Activated naive CD4-positive, alpha-beta T cell treated with anti-CD3 and anti-CD28 coated beads, Interleukin-2, amount 10 ng/mL, durations not matched to agents 7 days and 5 days (primary cell): ENCODE measurements at regions not wholly inside any gene's neighbourhood (a gene's known extent, or its start where the extent isn't known, plus 50 kb on each side); places are given as distances from the start of the nearest gene placed in this dataset.

Experiments used
- CTCF ChIA-PET: fragments of 350-600 bp; sonication (Branson Sonifier 250); formaldehyde crosslinking; loops from one replicate; lab custom pipeline; 2021; ENCODE audit warnings: antibody characterized with exemption; lab: Charles Lee
- DNase-seq: peaks from one replicate; pipeline ENCODE4 v3.0.0-alpha.2; 2020
- H3K27ac Mint-ChIP-seq: one replicate; pipeline ENCODE4 v1.8.0; 2021; ENCODE audit warnings: mild to moderate bottlenecking, moderate library complexity, mixed read lengths
- H3K27me3 Mint-ChIP-seq: one replicate; pipeline ENCODE4 v1.8.0; 2021; ENCODE audit warnings: mild to moderate bottlenecking, mixed read lengths
- H3K36me3 Mint-ChIP-seq: one replicate; pipeline ENCODE4 v1.8.0; 2021; ENCODE audit warnings: mixed read lengths
- H3K4me1 Mint-ChIP-seq: one replicate; pipeline ENCODE4 v1.8.0; 2021; ENCODE audit warnings: mixed read lengths
- H3K4me3 Mint-ChIP-seq: one replicate; pipeline ENCODE4 v1.8.0; 2021; ENCODE audit warnings: mild to moderate bottlenecking, moderate library complexity, mixed read lengths
- H3K9me3 Mint-ChIP-seq: one replicate; pipeline ENCODE4 v1.8.0; 2021; ENCODE audit warnings: mixed read lengths

- CTCF ChIA-PET, result no interaction called here
- Mint-ChIP-seq H3K27me3 (no peaks in the 10 kb centered on the region), H3K9me3 (peaks cover 3% of the 10 kb centered on the region), H3K4me1 (no peaks in the 10 kb centered on the region), H3K4me3 (no peak overlapping the region), H3K36me3 (no peaks in the 10 kb centered on the region), H3K27ac (no peak overlapping the region)
- DNase-seq, result no peak
Measured at GRCh38 chr4:33512397-33512796, 2731.9 kb downstream of the ARAP2 start.

GRCh38 chr4:33518856-33519255 lies 2725.5 kb downstream of the ARAP2 start:
- CTCF ChIA-PET, result interaction anchor here (0.9 kb wide), 1 partner anchor 26 kb away, joined by 3 read pairs; no protein-coding TSS in a partner anchor
- DNase-seq, result no peak
- no peaks in the 10 kb centered on the region for H3K36me3 Mint-ChIP-seq
- H3K4me3 Mint-ChIP-seq, result no peak overlapping the region
- H3K27me3 Mint-ChIP-seq, result no peaks in the 10 kb centered on the region
- H3K27ac Mint-ChIP-seq, result no peak overlapping the region
- H3K9me3 Mint-ChIP-seq, result peaks cover 7% of the 10 kb centered on the region
- H3K4me1 Mint-ChIP-seq, result no peaks in the 10 kb centered on the region

GRCh38 chr4:33532821-33533220 lies 2711.5 kb downstream of the ARAP2 start:
- Mint-ChIP-seq H3K9me3 (peaks cover 2% of the 10 kb centered on the region), H3K27ac (no peak overlapping the region), H3K4me3 (no peak overlapping the region), H3K27me3 (no peaks in the 10 kb centered on the region), H3K4me1 (no peaks in the 10 kb centered on the region), H3K36me3 (no peaks in the 10 kb centered on the region)
- DNase-seq, result no peak
- CTCF ChIA-PET, result no interaction called here

- Mint-ChIP-seq H3K27me3 (no peaks in the 10 kb centered on the region), H3K36me3 (no peaks in the 10 kb centered on the region), H3K4me1 (no peaks in the 10 kb centered on the region), H3K9me3 (peaks cover 5% of the 10 kb centered on the region), H3K4me3 (no peak overlapping the region), H3K27ac (no peak overlapping the region)
- no peak for DNase-seq
- CTCF ChIA-PET, result no interaction called here
Measured at GRCh38 chr4:33536898-33537297, 2707.4 kb downstream of the ARAP2 start.

- Mint-ChIP-seq H3K9me3 (peaks cover 4% of the 10 kb centered on the region), H3K27ac (no peak overlapping the region)
Measured at GRCh38 chr4:33537527-33537926, 2706.8 kb downstream of the ARAP2 start.

GRCh38 chr4:33543941-33544450 lies 2700.3 kb downstream of the ARAP2 start:
- Mint-ChIP-seq H3K27me3 (no peaks in the 10 kb centered on the region), H3K9me3 (peaks cover 2% of the 10 kb centered on the region), H3K4me3 (no peak overlapping the region), H3K4me1 (no peaks in the 10 kb centered on the region), H3K27ac (no peak overlapping the region), H3K36me3 (no peaks in the 10 kb centered on the region)
- CTCF ChIA-PET, result no interaction called here
- no peak for DNase-seq

More at GRCh38 chr4:33537527-33537926, 2706.8 kb downstream of the ARAP2 start:
- H3K4me1 Mint-ChIP-seq, result no peaks in the 10 kb centered on the region
- H3K27me3 Mint-ChIP-seq, result no peaks in the 10 kb centered on the region
- CTCF ChIA-PET, result no interaction called here
- H3K4me3 Mint-ChIP-seq, result no peak overlapping the region
- no peak for DNase-seq
- H3K36me3 Mint-ChIP-seq, result no peaks in the 10 kb centered on the region

GRCh38 chr4:33551244-33551643 lies 2693.1 kb downstream of the ARAP2 start:
- H3K9me3 Mint-ChIP-seq, result peaks cover 22% of the 10 kb centered on the region
- no peak overlapping the region for H3K4me3 Mint-ChIP-seq
- H3K27me3 Mint-ChIP-seq, result no peaks in the 10 kb centered on the region
- H3K4me1 Mint-ChIP-seq, result no peaks in the 10 kb centered on the region
- CTCF ChIA-PET, result no interaction called here
- no peak overlapping the region for H3K27ac Mint-ChIP-seq
- DNase-seq, result no peak
- no peaks in the 10 kb centered on the region for H3K36me3 Mint-ChIP-seq

- no peaks in the 10 kb centered on the region for H3K27me3 Mint-ChIP-seq
- CTCF ChIA-PET, result no interaction called here
- peaks cover 8% of the 10 kb centered on the region for H3K9me3 Mint-ChIP-seq
- DNase-seq, result no peak
- no peak overlapping the region for H3K4me3 Mint-ChIP-seq
- H3K4me1 Mint-ChIP-seq, result no peaks in the 10 kb centered on the region
- H3K36me3 Mint-ChIP-seq, result no peaks in the 10 kb centered on the region
- no peak overlapping the region for H3K27ac Mint-ChIP-seq
Measured at GRCh38 chr4:33561259-33561658, 2683.1 kb downstream of the ARAP2 start.

- Mint-ChIP-seq H3K27ac (no peak overlapping the region), H3K4me3 (no peak overlapping the region), H3K9me3 (peaks cover 3% of the 10 kb centered on the region), H3K36me3 (no peaks in the 10 kb centered on the region), H3K4me1 (no peaks in the 10 kb centered on the region), H3K27me3 (no peaks in the 10 kb centered on the region)
- CTCF ChIA-PET, result no interaction called here
- DNase-seq, result no peak
Measured at GRCh38 chr4:33566649-33567048, 2677.7 kb downstream of the ARAP2 start.

GRCh38 chr4:33577791-33578190 lies 2666.5 kb downstream of the ARAP2 start:
- Mint-ChIP-seq H3K4me1 (no peaks in the 10 kb centered on the region), H3K27me3 (no peaks in the 10 kb centered on the region), H3K9me3 (peaks cover 4% of the 10 kb centered on the region), H3K27ac (no peak overlapping the region), H3K36me3 (no peaks in the 10 kb centered on the region), H3K4me3 (no peak overlapping the region)
- CTCF ChIA-PET, result no interaction called here
- DNase-seq, result no peak

- Mint-ChIP-seq H3K4me1 (no peaks in the 10 kb centered on the region), H3K4me3 (no peak overlapping the region), H3K27ac (no peak overlapping the region), H3K27me3 (no peaks in the 10 kb centered on the region), H3K36me3 (no peaks in the 10 kb centered on the region), H3K9me3 (peaks cover 4% of the 10 kb centered on the region)
- CTCF ChIA-PET, result no interaction called here
- no peak for DNase-seq
Measured at GRCh38 chr4:33579951-33580350, 2664.4 kb downstream of the ARAP2 start.

GRCh38 chr4:33592701-33593100 lies 2651.6 kb downstream of the ARAP2 start:
- H3K27me3 Mint-ChIP-seq, result no peaks in the 10 kb centered on the region
- no peak for DNase-seq
- H3K36me3 Mint-ChIP-seq, result no peaks in the 10 kb centered on the region
- H3K4me3 Mint-ChIP-seq, result no peak overlapping the region
- CTCF ChIA-PET, result no interaction called here
- H3K27ac Mint-ChIP-seq, result no peak overlapping the region
- no peaks in the 10 kb centered on the region for H3K4me1 Mint-ChIP-seq
- H3K9me3 Mint-ChIP-seq, result peaks cover 26% of the 10 kb centered on the region

- H3K27ac Mint-ChIP-seq, result no peak overlapping the region
- no peak overlapping the region for H3K4me3 Mint-ChIP-seq
- no peaks in the 10 kb centered on the region for H3K36me3 Mint-ChIP-seq
- H3K27me3 Mint-ChIP-seq, result no peaks in the 10 kb centered on the region
- DNase-seq, result no peak
- H3K9me3 Mint-ChIP-seq, result peaks cover 26% of the 10 kb centered on the region
- CTCF ChIA-PET, result no interaction called here
- H3K4me1 Mint-ChIP-seq, result no peaks in the 10 kb centered on the region
Measured at GRCh38 chr4:33606951-33607350, 2637.4 kb downstream of the ARAP2 start.

GRCh38 chr4:33616121-33616520 lies 2628.2 kb downstream of the ARAP2 start:
- H3K36me3 Mint-ChIP-seq, result no peaks in the 10 kb centered on the region
- CTCF ChIA-PET, result no interaction called here
- H3K27ac Mint-ChIP-seq, result no peak overlapping the region
- peaks cover 10% of the 10 kb centered on the region for H3K9me3 Mint-ChIP-seq
- no peak overlapping the region for H3K4me3 Mint-ChIP-seq
- no peaks in the 10 kb centered on the region for H3K27me3 Mint-ChIP-seq
- DNase-seq, result no peak
- no peaks in the 10 kb centered on the region for H3K4me1 Mint-ChIP-seq

GRCh38 chr4:33625748-33626147 lies 2618.6 kb downstream of the ARAP2 start:
- CTCF ChIA-PET, result no interaction called here
- Mint-ChIP-seq H3K36me3 (no peaks in the 10 kb centered on the region), H3K27ac (no peak overlapping the region), H3K4me3 (no peak overlapping the region), H3K27me3 (no peaks in the 10 kb centered on the region), H3K9me3 (peaks cover 4% of the 10 kb centered on the region), H3K4me1 (no peaks in the 10 kb centered on the region)
- DNase-seq, result no peak

- Mint-ChIP-seq H3K27me3 (no peaks in the 10 kb centered on the region), H3K36me3 (no peaks in the 10 kb centered on the region), H3K9me3 (peaks cover 4% of the 10 kb centered on the region), H3K4me1 (no peaks in the 10 kb centered on the region), H3K4me3 (no peak overlapping the region), H3K27ac (no peak overlapping the region)
- CTCF ChIA-PET, result no interaction called here
- no peak for DNase-seq
Measured at GRCh38 chr4:33626221-33626620, 2618.1 kb downstream of the ARAP2 start.
